ENCODE measurements at regions not wholly inside any gene's neighbourhood (a gene's known extent, or its start where the extent isn't known, plus 50 kb on each side); places are given as distances from the start of the nearest gene placed in this dataset.

- H3K36me3 ChIP-seq (ENCODE audit: control insufficient read depth in 2 of 2, extremely low read depth in 1 of 2, insufficient read depth in 2 of 2, low read length in 2 of 2), result no peaks in the 10 kb centered on the region
- intact Hi-C loops (cut with micrococcal nuclease), result no loop called here
- no TSS peak for BruUV-seq (replicated peaks)
- no peaks in the 10 kb centered on the region for H4K20me1 ChIP-seq (replicated peaks; ENCODE audit: control insufficient read depth, extremely low read depth, insufficient read depth, low read length)
- no peak overlapping the region for H3K9ac ChIP-seq (replicated peaks; ENCODE audit: extremely low read depth, insufficient read depth, low read length)
- DNase-seq (ENCODE audit: low read depth, low spot score) (no peak), FAIRE-seq (no peak)
- H3K27ac ChIP-seq (ENCODE audit: insufficient read depth, low read depth, low read length), result no peak overlapping the region
- no peak overlapping the region for H2AFZ ChIP-seq (ENCODE audit: low read depth, low read length)
- no peak overlapping the region for H3K4me2 ChIP-seq (ENCODE audit: insufficient read depth, low read length)
- no peak for TF ChIP-seq MYC (IDR thresholded peaks at IDR 0.05; ENCODE audit: low read depth, low read length)
- no peak for TF ChIP-seq EZH2 (IDR thresholded peaks at IDR 0.05; ENCODE audit: borderline replicate concordance, low read depth, low read length, severe bottlenecking)
- TF ChIP-seq JUN (IDR thresholded peaks at IDR 0.05; ENCODE audit: borderline replicate concordance, insufficient read depth, insufficient read length, low read depth), result no peak
- no peak for TF ChIP-seq POLR2AphosphoS5 (IDR thresholded peaks at IDR 0.05; ENCODE audit: insufficient read depth, low read depth, low read length)
- no peak overlapping the region for H3K4me3 ChIP-seq (replicated peaks in 1 of 3; ENCODE audit: insufficient read depth in 1 of 3, low read depth in 1 of 3, low read length in 3 of 3)
- H3K9me3 ChIP-seq (replicated peaks; ENCODE audit: control insufficient read depth, insufficient read depth, low read length), result no peaks in the 10 kb centered on the region
- CTCF ChIA-PET, result interaction anchor here (1.0 to 1.8 kb wide), 3 partner anchors 20 to 25 kb away, joined by 4 to 8 read pairs (median 6); no protein-coding TSS in a partner anchor
- peaks cover 0 to 2% of the 10 kb centered on the region in 2 experiments for H3K27me3 ChIP-seq (ENCODE audit: control insufficient read depth in 2 of 2, insufficient read depth in 2 of 2, low read length in 2 of 2)
- dilution Hi-C loops (cut with MboI; ENCODE audit: extremely low pct_ligation_motif_present, low sequenced_read_pairs), result no loop called here
- H3K9me1 ChIP-seq (replicated peaks; ENCODE audit: control insufficient read depth, extremely low read depth, insufficient read depth, low read length), result no peaks in the 10 kb centered on the region
- H3K4me1 ChIP-seq (ENCODE audit: control insufficient read depth, extremely low read depth, insufficient read depth, low read length), result no peaks in the 10 kb centered on the region
- POLR2A ChIA-PET, result no interaction called here
- H3K79me2 ChIP-seq (ENCODE audit: control insufficient read depth, insufficient read depth, low read length), result no peaks in the 10 kb centered on the region
These were observed 116.3 kb downstream of the ANKRD60 start for GRCh38 chr20:58112017-58112781.

GRCh38 chr20:58111310-58112016, 117.0 kb downstream of the ANKRD60 start:
- Histone ChIP-seq H3K27ac (ENCODE audit: insufficient read depth, low read depth, low read length) (no peak overlapping the region), H3K36me3 (ENCODE audit: control insufficient read depth in 2 of 2, extremely low read depth in 1 of 2, insufficient read depth in 2 of 2, low read length in 2 of 2) (no peaks in the 10 kb centered on the region), H3K9ac (replicated peaks; ENCODE audit: extremely low read depth, insufficient read depth, low read length) (no peak overlapping the region), H3K9me1 (replicated peaks; ENCODE audit: control insufficient read depth, extremely low read depth, insufficient read depth, low read length) (no peaks in the 10 kb centered on the region), H3K9me3 (replicated peaks; ENCODE audit: control insufficient read depth, insufficient read depth, low read length) (no peaks in the 10 kb centered on the region), H2AFZ (ENCODE audit: low read depth, low read length) (no peak overlapping the region), H3K4me3 (replicated peaks in 1 of 3; ENCODE audit: insufficient read depth in 1 of 3, low read depth in 1 of 3, low read length in 3 of 3) (no peak overlapping the region), H4K20me1 (replicated peaks; ENCODE audit: control insufficient read depth, extremely low read depth, insufficient read depth, low read length) (no peaks in the 10 kb centered on the region), H3K4me2 (ENCODE audit: insufficient read depth, low read length) (no peak overlapping the region), H3K27me3 (ENCODE audit: control insufficient read depth in 2 of 2, insufficient read depth in 2 of 2, low read length in 2 of 2) (no peaks in the 10 kb centered on the region), H3K4me1 (ENCODE audit: control insufficient read depth, extremely low read depth, insufficient read depth, low read length) (no peaks in the 10 kb centered on the region), H3K79me2 (ENCODE audit: control insufficient read depth, insufficient read depth, low read length) (no peaks in the 10 kb centered on the region)
- intact Hi-C loops (cut with micrococcal nuclease), result no loop called here
- DNase-seq (ENCODE audit: low read depth, low spot score) (no peak), FAIRE-seq (no peak)
- ChIA-PET CTCF (interaction anchor here (1.0 to 1.8 kb wide), 3 partner anchors 20 to 24 kb away, joined by 4 to 8 read pairs (median 6); no protein-coding TSS in a partner anchor), POLR2A (no interaction called here)
- no peak for TF ChIP-seq JUN (IDR thresholded peaks at IDR 0.05; ENCODE audit: borderline replicate concordance, insufficient read depth, insufficient read length, low read depth)
- TF ChIP-seq MYC (IDR thresholded peaks at IDR 0.05; ENCODE audit: low read depth, low read length), result no peak
- TF ChIP-seq POLR2AphosphoS5 (IDR thresholded peaks at IDR 0.05; ENCODE audit: insufficient read depth, low read depth, low read length), result no peak
- no peak for TF ChIP-seq FOS (IDR thresholded peaks at IDR 0.05; ENCODE audit: borderline replicate concordance, insufficient read depth, low read length)
- no peak for TF ChIP-seq POLR2A (IDR thresholded peaks at IDR 0.05; ENCODE audit: low read depth, low read length)
- TF ChIP-seq CTCF (IDR thresholded peaks at IDR 0.05; ENCODE audit: extremely low read depth in 1 of 2, insufficient read depth in 1 of 2, low read depth in 1 of 2, low read length in 2 of 2), result no peak
- TF ChIP-seq GATA2 (IDR thresholded peaks at IDR 0.05; ENCODE audit: insufficient read depth, insufficient read length, low read depth, low read length), result no peak
- no peak for TF ChIP-seq MAX (IDR thresholded peaks at IDR 0.05; ENCODE audit: insufficient read depth, insufficient read length)
- no peak for TF ChIP-seq EZH2 (IDR thresholded peaks at IDR 0.05; ENCODE audit: borderline replicate concordance, low read depth, low read length, severe bottlenecking)
- dilution Hi-C loops (cut with MboI; ENCODE audit: extremely low pct_ligation_motif_present, low sequenced_read_pairs), result no loop called here
- no TSS peak for BruUV-seq (replicated peaks)
